T-helper 1 cell treated with Interleukin-12 subunit alpha and Interleukin-12 subunit beta and Interleukin-4 antibody, amounts not matched to agents 30 μg/mL and 1 μg/mL, for 36 hours (primary cell): ENCODE measurements at regions not wholly inside any gene's neighbourhood (a gene's known extent, or its start where the extent isn't known, plus 50 kb on each side); places are given as distances from the start of the nearest gene placed in this dataset.
"Not testable (repeated sequence)": the region's sequence is repeated elsewhere in the genome, so short reads cannot be mapped to it uniquely, and the experiment has no call there.

Source experiments
- H3K27ac Mint-ChIP-seq: one replicate; pipeline ENCODE4 v1.8.0; 2021; ENCODE audit warnings: mild to moderate bottlenecking, mixed read lengths
- H3K27me3 Mint-ChIP-seq: one replicate; pipeline ENCODE4 v1.8.0; 2021; ENCODE audit warnings: low read depth, mixed read lengths
- H3K36me3 Mint-ChIP-seq: one replicate; pipeline ENCODE4 v1.8.0; 2021; ENCODE audit warnings: low read depth, mixed read lengths
- H3K4me1 Mint-ChIP-seq: one replicate; pipeline ENCODE4 v1.8.0; 2021; ENCODE audit warnings: low read depth, mixed read lengths
- H3K4me3 Mint-ChIP-seq: one replicate; pipeline ENCODE4 v1.8.0; 2021; ENCODE audit warnings: mild to moderate bottlenecking, moderate library complexity, mixed read lengths
- H3K9me3 Mint-ChIP-seq: one replicate; pipeline ENCODE4 v1.8.0; 2021; ENCODE audit warnings: mixed read lengths

GRCh38 chr1:146604681-146605080 lies 333.4 kb upstream of the NBPF12 start:
- not testable (repeated sequence) for H3K27me3 Mint-ChIP-seq, H3K4me3 Mint-ChIP-seq, H3K9me3 Mint-ChIP-seq, H3K36me3 Mint-ChIP-seq, H3K27ac Mint-ChIP-seq, H3K4me1 Mint-ChIP-seq

GRCh38 chr1:146600720-146601307 lies 337.3 kb upstream of the NBPF12 start:
- not testable (repeated sequence) for H3K4me3 Mint-ChIP-seq, H3K4me1 Mint-ChIP-seq, H3K27ac Mint-ChIP-seq, H3K9me3 Mint-ChIP-seq, H3K36me3 Mint-ChIP-seq, H3K27me3 Mint-ChIP-seq

GRCh38 chr1:146599906-146600305 lies 338.2 kb upstream of the NBPF12 start:
- not testable (repeated sequence) for H3K9me3 Mint-ChIP-seq, H3K4me3 Mint-ChIP-seq

GRCh38 chr1:146581229-146581628 lies 352.4 kb upstream of the NOTCH2NLA start:
- not testable (repeated sequence) for H3K9me3 Mint-ChIP-seq, H3K27ac Mint-ChIP-seq, H3K4me3 Mint-ChIP-seq, H3K4me1 Mint-ChIP-seq, H3K27me3 Mint-ChIP-seq, H3K36me3 Mint-ChIP-seq

More at GRCh38 chr1:146599906-146600305, 338.2 kb upstream of the NBPF12 start:
- not testable (repeated sequence) for H3K27me3 Mint-ChIP-seq, H3K4me1 Mint-ChIP-seq, H3K36me3 Mint-ChIP-seq, H3K27ac Mint-ChIP-seq

GRCh38 chr1:146567541-146567940 lies 338.7 kb upstream of the NOTCH2NLA start:
- not testable (repeated sequence) for H3K36me3 Mint-ChIP-seq, H3K27ac Mint-ChIP-seq, H3K4me1 Mint-ChIP-seq, H3K4me3 Mint-ChIP-seq, H3K9me3 Mint-ChIP-seq, H3K27me3 Mint-ChIP-seq

GRCh38 chr1:146558032-146558431 lies 329.2 kb upstream of the NOTCH2NLA start:
- H3K36me3 Mint-ChIP-seq, H3K4me3 Mint-ChIP-seq, H3K27me3 Mint-ChIP-seq, H3K9me3 Mint-ChIP-seq, H3K27ac Mint-ChIP-seq, H3K4me1 Mint-ChIP-seq: not testable (repeated sequence)

GRCh38 chr1:146556405-146556804 lies 327.6 kb upstream of the NOTCH2NLA start:
- H3K9me3 Mint-ChIP-seq = not testable (repeated sequence)

GRCh38 chr1:146552414-146552813 lies 323.6 kb upstream of the NOTCH2NLA start:
- H3K4me3 Mint-ChIP-seq = peak overlapping the region; percentile 53
- not testable (repeated sequence) for H3K4me1 Mint-ChIP-seq, H3K9me3 Mint-ChIP-seq, H3K36me3 Mint-ChIP-seq, H3K27me3 Mint-ChIP-seq
- H3K27ac Mint-ChIP-seq = peak overlapping the region; percentile 55

More at GRCh38 chr1:146556405-146556804, 327.6 kb upstream of the NOTCH2NLA start:
- H3K36me3 Mint-ChIP-seq, H3K27ac Mint-ChIP-seq, H3K4me1 Mint-ChIP-seq, H3K4me3 Mint-ChIP-seq, H3K27me3 Mint-ChIP-seq: not testable (repeated sequence)

DNA sequence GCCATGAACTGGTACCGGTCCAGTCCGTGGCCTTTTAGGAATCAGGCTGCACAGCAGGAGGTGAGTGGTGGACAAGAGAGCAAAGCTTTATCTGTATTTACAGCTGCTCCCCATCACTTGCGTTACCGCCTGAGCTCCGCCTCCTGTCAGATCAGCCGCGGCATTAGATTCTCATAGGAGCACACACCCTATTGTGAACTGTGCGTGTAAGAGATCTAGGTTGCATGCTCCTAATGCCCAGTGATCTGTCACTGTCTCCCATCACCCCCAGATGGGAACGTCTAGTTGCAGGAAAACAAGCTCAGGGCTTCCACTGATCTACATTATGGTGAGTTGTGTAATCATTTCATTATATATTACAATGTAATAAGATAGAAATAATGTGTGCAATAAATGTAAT lies 319.9 kb upstream of the NOTCH2NLA start:
- H3K4me3 Mint-ChIP-seq, H3K36me3 Mint-ChIP-seq, H3K4me1 Mint-ChIP-seq, H3K27me3 Mint-ChIP-seq, H3K27ac Mint-ChIP-seq, H3K9me3 Mint-ChIP-seq: not testable (repeated sequence)

DNA sequence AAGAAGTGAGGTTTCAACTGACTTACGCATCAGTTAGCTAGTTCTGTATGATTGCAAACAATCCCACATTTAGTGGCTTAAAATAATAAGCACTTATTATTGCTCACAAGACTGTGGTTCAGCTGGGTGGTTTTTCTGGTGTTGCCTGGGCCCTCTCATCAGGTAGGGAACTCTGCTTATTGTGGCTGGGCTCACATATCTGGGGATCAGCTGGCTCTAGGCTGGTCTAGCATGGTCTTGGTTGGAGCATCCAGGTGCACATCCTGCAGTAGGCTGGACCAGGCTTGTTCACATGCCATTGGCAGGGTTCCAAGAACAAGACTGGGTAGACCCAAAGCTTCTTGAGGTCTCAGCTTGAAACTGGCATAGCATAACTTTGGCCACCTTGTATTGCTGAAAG lies 317.4 kb upstream of the NOTCH2NLA start:
- not testable (repeated sequence) for H3K9me3 Mint-ChIP-seq, H3K27me3 Mint-ChIP-seq, H3K4me1 Mint-ChIP-seq, H3K4me3 Mint-ChIP-seq, H3K27ac Mint-ChIP-seq, H3K36me3 Mint-ChIP-seq

DNA sequence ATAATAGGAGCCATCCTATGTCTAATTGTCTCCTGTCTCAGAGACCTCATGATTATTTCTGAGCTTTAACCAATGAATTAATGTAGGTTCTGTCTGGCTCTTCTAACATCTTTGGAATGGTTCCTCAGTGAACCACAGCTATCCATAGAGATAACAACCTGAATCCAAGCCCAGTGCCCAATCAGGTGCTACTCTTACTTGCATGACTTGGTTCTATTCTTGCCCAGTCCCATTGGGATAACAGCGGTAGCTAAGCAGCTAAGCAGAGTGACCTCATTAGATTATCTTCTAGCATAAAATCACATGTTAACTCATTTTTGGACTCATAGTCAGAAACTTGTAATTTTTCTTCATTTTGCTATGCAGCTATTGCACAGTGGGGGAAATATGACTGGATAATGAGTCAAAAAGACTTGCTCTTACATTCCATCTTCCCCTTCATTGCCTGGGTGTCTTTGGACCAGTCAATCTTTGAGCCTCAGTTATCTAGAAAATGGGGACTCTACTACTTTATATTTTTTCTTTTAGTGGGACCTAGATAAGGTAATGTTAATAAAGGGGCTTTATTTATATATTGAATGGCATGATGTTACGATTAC lies 309.1 kb upstream of the NOTCH2NLA start:
- H3K27me3 Mint-ChIP-seq, H3K4me1 Mint-ChIP-seq, H3K9me3 Mint-ChIP-seq, H3K36me3 Mint-ChIP-seq, H3K27ac Mint-ChIP-seq, H3K4me3 Mint-ChIP-seq: not testable (repeated sequence)

DNA sequence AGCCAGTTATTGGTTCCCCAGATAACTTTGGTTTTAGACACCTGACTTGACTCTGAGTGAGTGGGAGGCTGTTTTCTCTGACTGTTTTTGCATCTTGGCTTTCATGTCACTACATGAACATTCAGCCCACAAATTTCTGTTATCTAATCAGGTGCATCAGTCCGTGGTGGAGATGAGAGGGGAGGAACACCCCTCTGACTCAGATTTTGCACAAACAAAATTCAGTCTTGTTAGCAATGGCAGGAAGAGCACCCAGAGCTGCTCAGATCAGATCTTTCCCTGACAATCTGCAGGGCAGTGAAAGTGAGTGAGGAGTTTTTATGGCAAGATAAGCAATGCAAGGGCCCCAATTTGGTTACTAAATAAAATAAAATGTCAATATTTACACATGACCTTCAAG lies 307.2 kb upstream of the NOTCH2NLA start:
- not testable (repeated sequence) for H3K36me3 Mint-ChIP-seq, H3K27me3 Mint-ChIP-seq, H3K9me3 Mint-ChIP-seq, H3K4me3 Mint-ChIP-seq, H3K27ac Mint-ChIP-seq, H3K4me1 Mint-ChIP-seq

GRCh38 chr1:146535575-146535974 lies 306.8 kb upstream of the NOTCH2NLA start:
- not testable (repeated sequence) for H3K36me3 Mint-ChIP-seq, H3K4me1 Mint-ChIP-seq, H3K27me3 Mint-ChIP-seq, H3K4me3 Mint-ChIP-seq, H3K27ac Mint-ChIP-seq, H3K9me3 Mint-ChIP-seq

DNA sequence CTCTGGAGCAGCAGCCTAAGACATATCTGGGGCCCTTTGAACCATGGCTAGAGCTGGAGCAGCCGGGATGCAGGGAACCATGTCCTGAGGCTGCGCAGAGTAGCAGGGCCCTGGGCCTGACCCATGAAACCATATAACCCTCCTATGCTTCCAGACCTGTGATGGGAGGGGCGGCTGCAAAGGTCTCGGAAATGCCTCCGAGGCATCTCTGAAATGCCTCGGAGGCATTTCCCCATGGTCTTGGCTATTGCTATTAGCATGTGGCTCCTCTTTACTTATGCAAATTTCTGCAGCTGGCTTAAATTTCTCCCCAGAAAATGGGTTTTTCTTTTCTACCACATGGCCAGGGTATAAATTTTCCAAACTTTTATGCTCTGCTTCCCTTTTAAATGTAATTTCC lies 302.1 kb upstream of the NOTCH2NLA start:
- not testable (repeated sequence) for H3K4me3 Mint-ChIP-seq

GRCh38 chr1:146522812-146523211 lies 294.0 kb upstream of the NOTCH2NLA start:
- H3K9me3 Mint-ChIP-seq, H3K4me1 Mint-ChIP-seq, H3K27ac Mint-ChIP-seq, H3K27me3 Mint-ChIP-seq, H3K4me3 Mint-ChIP-seq, H3K36me3 Mint-ChIP-seq: not testable (repeated sequence)

More for the DNA sequence above, 302.1 kb upstream of the NOTCH2NLA start:
- not testable (repeated sequence) for H3K27ac Mint-ChIP-seq, H3K9me3 Mint-ChIP-seq, H3K4me1 Mint-ChIP-seq, H3K27me3 Mint-ChIP-seq, H3K36me3 Mint-ChIP-seq

GRCh38 chr1:146522345-146522744 lies 293.5 kb upstream of the NOTCH2NLA start:
- H3K27me3 Mint-ChIP-seq, H3K27ac Mint-ChIP-seq, H3K4me1 Mint-ChIP-seq, H3K36me3 Mint-ChIP-seq, H3K4me3 Mint-ChIP-seq, H3K9me3 Mint-ChIP-seq: not testable (repeated sequence)
